Head of caudate nucleus (tissue), 42 donors: ENCODE measurements at regions not wholly inside any gene's neighbourhood (a gene's known extent, or its start where the extent isn't known, plus 50 kb on each side); places are given as distances from the start of the nearest gene placed in this dataset.

ENCODE experiments used
- DNase-seq, 42 donors: peaks; one replicate each; pipeline versions ENCODE4 v3.0.0 to v3.0.0-alpha.2; 2020 to 2021; ENCODE audit warnings: mixed read lengths in 7 of 42
- intact Hi-C: fragments of 100-400 bp; cut with DNase I; formaldehyde crosslinking; loops from one replicate; pipeline ENCODE4 v1.15.0; 2022

DNA sequence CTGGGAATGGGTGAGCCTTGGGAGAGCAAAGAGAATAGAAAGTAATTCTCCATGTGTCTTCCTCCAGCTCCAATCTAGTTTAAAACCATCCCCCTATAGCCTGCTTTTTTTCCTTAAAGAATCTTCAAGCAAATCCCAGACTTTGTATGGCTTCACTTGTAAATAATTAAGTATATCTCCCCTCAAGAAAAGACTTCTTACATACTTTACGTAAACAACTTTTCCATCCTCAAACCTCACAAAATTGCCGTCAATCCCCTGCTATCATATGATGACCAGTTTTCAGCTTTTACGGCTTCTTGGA is 88.5 kb upstream of the PHACTR3 start:
- no peak for DNase-seq
- intact Hi-C loops = no loop called here

DNA sequence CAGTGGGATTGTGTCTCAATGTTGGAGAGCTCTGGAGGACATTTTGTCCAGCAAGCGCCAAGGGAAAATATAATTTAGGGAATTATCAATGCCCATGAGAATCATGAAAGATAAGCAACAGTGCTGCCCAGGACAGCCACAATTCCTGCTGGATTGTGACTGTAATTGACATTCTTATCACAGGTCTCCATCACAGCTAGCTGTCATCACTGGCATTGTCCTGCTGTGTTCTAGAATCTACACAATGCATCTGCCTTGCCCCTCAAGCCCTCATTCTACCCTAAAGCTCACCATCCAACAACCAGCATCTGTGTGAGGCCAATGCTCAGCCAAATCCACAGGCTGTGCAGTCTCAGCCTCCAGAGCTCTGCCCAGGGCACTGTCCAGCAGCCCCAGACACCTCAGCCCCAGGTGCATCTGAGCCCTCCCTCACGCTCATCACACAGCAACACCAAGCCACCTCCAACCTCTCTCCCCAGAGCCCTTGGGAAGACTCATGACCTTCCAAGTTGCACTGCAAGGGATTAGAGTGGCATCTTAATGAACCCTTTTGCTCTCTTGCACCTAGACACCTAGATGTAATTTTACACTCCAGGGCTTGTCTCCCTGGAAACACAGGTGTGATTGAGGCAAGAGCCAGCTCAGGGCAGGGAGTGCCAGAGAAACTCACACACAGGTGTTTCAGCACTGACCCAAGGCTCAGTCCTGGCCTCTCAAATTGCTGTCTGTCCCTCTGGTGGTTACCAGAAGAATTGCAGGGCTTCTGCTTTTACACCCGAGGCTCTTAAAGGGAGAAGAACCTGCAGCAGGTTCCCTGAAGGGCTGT is 85.2 kb upstream of the PHACTR3 start:
- intact Hi-C loops = no loop called here
- DNase-seq = peak in 20 of 42 donors; percentile 15 to 72 (median 41)

DNA sequence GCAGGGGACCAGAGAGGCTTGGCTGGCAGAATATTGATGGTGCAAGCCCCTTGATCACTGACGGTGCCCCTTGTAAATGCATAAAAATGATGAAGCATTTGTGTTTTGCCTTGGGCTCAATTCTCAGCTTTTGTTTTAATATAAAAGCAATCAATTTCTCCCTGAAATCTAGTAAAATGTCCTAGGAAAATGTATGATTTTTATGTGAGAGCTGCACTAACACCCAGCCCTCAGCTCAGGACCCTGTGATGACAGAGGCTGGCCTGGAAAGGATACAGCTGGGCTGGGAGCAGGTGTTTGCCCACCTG is 84.7 kb upstream of the PHACTR3 start:
- DNase-seq = no peak
- intact Hi-C loops = no loop called here

DNA sequence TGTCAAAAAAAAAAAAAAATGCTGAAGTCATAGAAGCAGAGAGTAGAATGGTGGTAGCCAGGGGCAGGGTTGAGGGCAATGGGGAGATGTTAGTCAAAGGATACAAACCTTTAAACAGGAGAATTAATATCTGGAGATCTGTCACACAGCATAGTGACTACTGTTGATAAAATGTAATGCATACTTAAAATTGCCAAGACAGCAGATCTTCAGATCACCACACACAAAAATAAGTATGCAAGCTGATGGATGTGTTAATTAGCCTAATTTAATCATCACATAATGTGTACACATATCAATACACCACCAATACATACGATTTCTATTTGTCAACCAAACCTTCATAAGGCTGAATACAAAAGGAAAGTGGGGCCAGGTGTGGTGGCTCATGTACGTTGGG is 83.5 kb upstream of the PHACTR3 start:
- intact Hi-C loops = no loop called here
- DNase-seq = no peak

DNA sequence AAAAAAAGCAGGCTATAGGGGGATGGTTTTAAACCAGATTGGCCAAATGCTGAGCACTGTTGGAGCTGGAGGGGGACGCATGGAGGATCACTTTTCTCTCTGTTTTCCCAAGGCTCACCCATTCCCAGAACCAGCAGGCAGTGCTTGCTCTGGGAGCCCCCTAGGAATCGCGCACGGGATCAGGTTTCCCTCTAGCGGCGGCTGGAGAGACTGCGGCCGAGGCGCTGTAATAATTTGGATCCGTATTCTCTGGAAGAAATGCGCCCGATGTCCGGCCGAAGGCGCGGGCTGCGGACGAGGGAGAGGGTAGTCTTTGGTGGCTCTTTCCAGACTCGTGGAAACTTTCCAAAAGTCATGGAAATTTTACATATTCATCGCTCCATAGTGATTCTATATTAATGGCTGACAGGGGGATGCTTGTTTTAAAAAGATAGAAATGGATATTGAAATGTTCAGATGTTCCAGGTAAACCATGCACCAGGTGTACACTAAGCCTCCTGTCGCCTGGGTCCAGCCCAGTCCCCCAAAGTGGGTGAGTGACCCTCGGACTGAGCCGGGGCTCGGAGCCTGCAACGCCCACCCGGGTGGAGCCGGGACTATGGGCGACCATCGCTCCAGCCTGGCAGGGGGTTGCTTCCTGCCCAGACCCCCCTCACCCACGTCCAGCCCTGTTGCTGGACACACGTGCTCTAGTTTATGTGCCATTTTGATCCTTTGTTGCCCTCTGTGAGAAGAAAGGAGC is 78.7 kb upstream of the PHACTR3 start:
- peak; percentile 49 to 88 (median 76) for DNase-seq
- intact Hi-C loops = no loop called here

DNA sequence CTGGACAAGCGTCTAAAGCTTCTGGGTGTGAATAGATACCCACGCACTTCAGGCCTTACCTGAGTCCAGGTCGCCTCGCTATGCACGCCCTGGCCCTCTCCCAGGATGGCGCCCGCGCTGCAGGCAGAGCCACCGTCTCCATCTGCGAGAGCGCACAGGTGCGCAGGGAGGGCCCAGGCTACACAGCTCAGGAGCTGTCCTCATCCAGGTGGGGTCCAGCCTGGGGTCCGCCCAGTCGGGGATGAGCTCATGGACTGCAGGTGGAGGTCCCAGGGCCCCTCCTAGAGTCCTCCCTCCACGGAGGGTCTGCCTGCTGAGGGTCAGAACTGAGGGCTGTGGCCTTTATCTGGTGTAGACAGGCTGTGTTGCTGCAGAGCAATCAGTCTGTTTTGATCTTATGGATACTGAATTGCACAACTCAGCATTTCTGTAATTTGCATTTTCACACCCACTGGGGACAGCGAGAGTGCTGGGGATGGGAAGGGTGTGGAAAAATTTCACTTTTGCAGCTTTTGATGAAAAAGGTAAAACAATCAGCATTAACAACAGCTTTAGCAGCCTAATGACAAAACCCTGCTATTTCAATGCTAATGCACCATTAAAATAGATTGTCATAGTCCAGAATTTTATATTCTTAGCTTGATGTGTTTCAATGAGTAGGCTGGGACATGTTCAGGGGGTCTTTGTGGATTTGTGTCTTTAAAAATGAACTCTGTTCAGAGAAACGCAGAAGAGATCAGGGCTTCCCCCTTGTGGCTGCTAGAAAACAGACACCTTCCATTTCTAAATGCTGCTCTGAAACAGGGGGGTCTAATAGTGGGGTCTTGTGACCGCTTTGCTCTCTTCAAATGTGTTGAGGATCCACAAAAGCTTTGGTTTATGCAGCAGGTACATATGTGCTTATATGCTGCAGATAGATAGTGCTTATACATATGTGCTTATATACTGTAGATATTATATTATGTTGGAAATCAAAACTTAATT is 77.8 kb upstream of the PHACTR3 start:
- DNase-seq = no peak
- intact Hi-C loops = no loop called here

DNA sequence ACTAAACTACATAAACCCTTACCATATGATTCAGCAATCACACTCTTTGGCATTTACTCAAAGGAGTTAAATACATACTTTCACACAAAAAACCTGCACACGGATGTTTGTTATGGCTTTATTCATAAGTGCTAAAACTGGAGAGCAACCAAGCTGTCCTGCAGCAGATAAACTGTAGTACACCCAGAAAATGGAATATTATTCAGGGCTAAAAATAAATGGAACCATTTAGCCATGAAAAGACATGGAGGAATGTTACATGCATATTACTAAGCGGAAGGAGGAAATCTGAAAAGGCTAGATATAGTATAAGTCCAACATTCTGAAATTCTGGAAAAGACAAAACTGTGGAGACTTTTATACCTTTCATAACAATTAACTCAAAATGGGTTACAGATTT is 73.6 kb upstream of the PHACTR3 start:
- intact Hi-C loops = no loop called here
- DNase-seq = no peak

DNA sequence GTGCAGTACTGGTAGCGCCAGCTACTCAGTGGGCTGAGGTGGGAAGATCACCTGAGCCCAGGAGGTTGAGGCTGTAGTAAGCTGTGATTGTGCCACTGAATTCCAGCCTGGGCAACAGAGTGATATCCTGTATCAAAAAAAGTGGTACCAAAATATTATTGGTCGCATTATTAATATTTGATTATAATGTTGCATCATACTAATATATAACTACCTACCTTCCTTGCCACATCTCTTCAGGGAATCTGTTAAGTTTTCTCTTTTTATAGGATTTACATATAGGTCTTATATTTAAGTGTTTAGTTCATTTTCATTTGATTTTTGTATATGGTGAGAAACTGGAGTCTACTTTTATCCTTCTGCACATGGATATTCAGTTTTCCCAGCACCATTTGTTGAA is 66.3 kb upstream of the PHACTR3 start:
- intact Hi-C loops = no loop called here
- DNase-seq = no peak

DNA sequence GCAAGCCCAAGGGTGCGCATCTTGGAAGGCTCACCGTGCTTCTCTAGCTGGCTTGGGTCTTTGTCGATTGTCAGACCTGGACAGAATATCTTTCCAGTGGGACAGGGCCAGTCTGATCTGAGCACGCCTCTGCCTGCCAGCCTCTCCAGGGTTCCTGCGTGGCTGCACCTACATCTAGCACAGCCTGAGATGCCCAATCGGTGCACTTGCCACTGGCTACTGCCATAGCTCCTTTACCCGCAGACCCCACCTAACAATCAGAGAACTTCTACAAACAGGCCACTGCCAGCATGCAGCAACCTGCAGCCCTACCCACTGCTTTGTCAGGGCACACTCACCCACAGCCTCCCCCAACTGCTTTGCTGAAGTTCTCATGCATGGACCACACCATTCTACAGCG is 56.7 kb upstream of the PHACTR3 start:
- no peak for DNase-seq
- intact Hi-C loops = no loop called here
